ENCODE measurements at regions not wholly inside any gene's neighbourhood (a gene's known extent, or its start where the extent isn't known, plus 50 kb on each side); places are given as distances from the start of the nearest gene placed in this dataset.

DNA sequence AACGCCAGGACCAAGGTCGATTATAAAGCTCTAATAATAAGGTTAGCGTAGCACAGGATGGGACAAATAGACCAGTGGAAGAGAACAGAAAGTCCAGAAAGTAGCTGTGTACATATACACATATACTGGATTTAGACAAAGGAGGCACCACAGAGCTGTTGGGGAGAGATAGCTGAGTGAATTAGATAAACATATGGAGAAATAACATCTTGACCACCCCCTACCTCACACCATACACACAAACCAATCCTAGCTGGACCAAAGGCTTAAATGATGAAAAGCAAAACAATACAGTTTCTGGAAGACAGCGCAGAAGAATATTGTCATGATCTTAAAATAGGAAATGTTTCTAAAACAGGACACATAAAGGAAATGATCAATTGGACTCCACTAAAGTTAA, 112.9 kb downstream of the PXDC1 start:
- Histone ChIP-seq H3K36me3 (ENCODE audit: control insufficient read depth, insufficient read depth, low read length) (no peaks in the 10 kb centered on the region), H3K9me3 (ENCODE audit: control insufficient read depth, low read length) (no peaks in the 10 kb centered on the region), H3K27ac (no peak overlapping the region), H3K4me1 (no peaks in the 10 kb centered on the region), H3K4me2 (ENCODE audit: low read length) (no peak overlapping the region), H3K9ac (no peak overlapping the region), H3K4me3 (ENCODE audit: low read depth, low read length) (no peak overlapping the region), H3K27me3 (ENCODE audit: control insufficient read depth, insufficient read depth, low read length) (no peaks in the 10 kb centered on the region), H3K79me2 (no peaks in the 10 kb centered on the region), H2AFZ (no peak overlapping the region)
- TF ChIP-seq, protein P1, sequence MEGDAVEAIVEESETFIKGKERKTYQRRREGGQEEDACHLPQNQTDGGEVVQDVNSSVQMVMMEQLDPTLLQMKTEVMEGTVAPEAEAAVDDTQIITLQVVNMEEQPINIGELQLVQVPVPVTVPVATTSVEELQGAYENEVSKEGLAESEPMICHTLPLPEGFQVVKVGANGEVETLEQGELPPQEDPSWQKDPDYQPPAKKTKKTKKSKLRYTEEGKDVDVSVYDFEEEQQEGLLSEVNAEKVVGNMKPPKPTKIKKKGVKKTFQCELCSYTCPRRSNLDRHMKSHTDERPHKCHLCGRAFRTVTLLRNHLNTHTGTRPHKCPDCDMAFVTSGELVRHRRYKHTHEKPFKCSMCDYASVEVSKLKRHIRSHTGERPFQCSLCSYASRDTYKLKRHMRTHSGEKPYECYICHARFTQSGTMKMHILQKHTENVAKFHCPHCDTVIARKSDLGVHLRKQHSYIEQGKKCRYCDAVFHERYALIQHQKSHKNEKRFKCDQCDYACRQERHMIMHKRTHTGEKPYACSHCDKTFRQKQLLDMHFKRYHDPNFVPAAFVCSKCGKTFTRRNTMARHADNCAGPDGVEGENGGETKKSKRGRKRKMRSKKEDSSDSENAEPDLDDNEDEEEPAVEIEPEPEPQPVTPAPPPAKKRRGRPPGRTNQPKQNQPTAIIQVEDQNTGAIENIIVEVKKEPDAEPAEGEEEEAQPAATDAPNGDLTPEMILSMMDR (IDR thresholded peaks at IDR 0.05), result no peak

DNA sequence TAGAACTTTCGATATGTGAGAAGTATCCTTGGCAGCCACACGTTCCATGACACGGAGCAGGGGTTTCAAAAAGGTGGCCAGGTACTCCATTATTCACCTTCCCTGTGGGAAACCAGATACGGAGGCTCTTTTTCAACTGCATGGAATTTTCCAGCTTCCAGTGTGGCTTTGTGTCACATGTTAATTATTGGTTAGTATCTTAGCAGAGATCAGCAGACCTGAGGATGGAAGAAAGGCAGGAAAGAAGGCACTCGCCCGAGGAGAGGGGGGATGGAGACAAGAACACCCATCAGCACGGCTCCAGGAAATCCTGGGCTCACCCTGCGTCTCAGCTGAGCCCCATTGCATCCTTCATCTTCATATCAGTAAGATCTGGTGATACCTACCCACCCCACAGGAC, 115.5 kb downstream of the PXDC1 start:
- no peak overlapping the region for H3K4me3 ChIP-seq (ENCODE audit: low read depth, low read length)
- no peak overlapping the region for H3K27ac ChIP-seq
- TF ChIP-seq, protein P1 (IDR thresholded peaks at IDR 0.05), result no peak
- H3K36me3 ChIP-seq (ENCODE audit: control insufficient read depth, insufficient read depth, low read length), result no peaks in the 10 kb centered on the region
- no peaks in the 10 kb centered on the region for H3K27me3 ChIP-seq (ENCODE audit: control insufficient read depth, insufficient read depth, low read length)
- H2AFZ ChIP-seq, result no peak overlapping the region
- no peaks in the 10 kb centered on the region for H3K4me1 ChIP-seq
- no peak overlapping the region for H3K4me2 ChIP-seq (ENCODE audit: low read length)
- no peaks in the 10 kb centered on the region for H3K79me2 ChIP-seq
- H3K9ac ChIP-seq, result no peak overlapping the region
- no peaks in the 10 kb centered on the region for H3K9me3 ChIP-seq (ENCODE audit: control insufficient read depth, low read length)

DNA sequence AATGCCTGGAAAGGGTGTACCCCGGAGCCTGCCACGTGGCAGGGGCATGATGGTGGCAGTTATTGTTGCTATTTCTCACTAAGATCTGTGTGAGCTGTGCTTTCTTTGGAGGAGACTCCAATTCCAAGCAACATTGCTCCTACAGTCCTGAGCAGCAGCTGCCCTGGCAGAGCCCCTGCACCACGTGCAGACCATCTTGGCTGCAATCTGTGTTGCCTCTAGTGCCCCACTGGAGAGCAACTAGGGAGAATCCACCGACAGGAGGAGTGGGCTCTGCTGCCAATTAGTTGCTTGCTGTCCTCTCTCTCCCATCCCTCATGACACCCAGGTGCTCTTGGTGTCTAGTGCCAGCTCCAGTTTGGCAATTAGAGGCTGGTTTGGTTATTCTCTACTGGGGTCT, 116.0 kb downstream of the PXDC1 start:
- H3K27ac ChIP-seq, result no peak overlapping the region
- no peak overlapping the region for H3K4me2 ChIP-seq (ENCODE audit: low read length)
- no peak overlapping the region for H2AFZ ChIP-seq
- H3K36me3 ChIP-seq (ENCODE audit: control insufficient read depth, insufficient read depth, low read length), result no peaks in the 10 kb centered on the region
- no peak overlapping the region for H3K4me3 ChIP-seq (ENCODE audit: low read depth, low read length)
- no peaks in the 10 kb centered on the region for H3K79me2 ChIP-seq
- no peaks in the 10 kb centered on the region for H3K9me3 ChIP-seq (ENCODE audit: control insufficient read depth, low read length)
- no peaks in the 10 kb centered on the region for H3K4me1 ChIP-seq
- no peak overlapping the region for H3K9ac ChIP-seq
- no peaks in the 10 kb centered on the region for H3K27me3 ChIP-seq (ENCODE audit: control insufficient read depth, insufficient read depth, low read length)
- TF ChIP-seq, protein P1 (IDR thresholded peaks at IDR 0.05), result no peak

DNA sequence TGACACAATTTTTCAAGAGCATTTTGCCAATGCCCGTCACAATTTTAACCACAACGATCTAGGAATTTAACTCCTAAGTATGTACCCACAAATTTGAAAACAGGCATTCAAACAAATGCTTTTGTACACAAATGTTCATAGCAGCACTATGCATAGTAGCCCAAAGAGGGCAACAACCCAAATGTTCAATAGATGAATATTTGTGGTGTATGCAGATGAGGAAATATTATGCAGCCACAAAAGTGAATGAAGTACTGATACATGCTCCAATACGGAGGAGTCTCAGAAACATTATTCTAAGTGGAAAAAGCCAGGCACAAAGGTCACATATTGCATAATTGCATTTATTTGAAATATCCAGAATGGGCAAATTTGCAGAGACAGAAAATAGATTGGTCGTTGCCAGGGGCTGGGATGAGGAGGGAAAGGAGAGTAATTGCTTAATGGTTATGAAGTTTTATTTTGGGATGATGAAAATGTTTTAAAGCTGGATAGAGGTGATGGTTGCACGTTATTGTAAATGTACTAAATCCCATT, 117.2 kb downstream of the PXDC1 start:
- Histone ChIP-seq H3K9me3 (ENCODE audit: control insufficient read depth, low read length) (no peaks in the 10 kb centered on the region), H3K9ac (no peak overlapping the region), H3K27me3 (ENCODE audit: control insufficient read depth, insufficient read depth, low read length) (no peaks in the 10 kb centered on the region), H3K27ac (no peak overlapping the region), H3K4me2 (ENCODE audit: low read length) (no peak overlapping the region), H3K79me2 (no peaks in the 10 kb centered on the region), H3K36me3 (ENCODE audit: control insufficient read depth, insufficient read depth, low read length) (no peaks in the 10 kb centered on the region), H3K4me1 (no peaks in the 10 kb centered on the region), H3K4me3 (ENCODE audit: low read depth, low read length) (no peak overlapping the region), H2AFZ (no peak overlapping the region)
- TF ChIP-seq, protein P1 (IDR thresholded peaks at IDR 0.05), result no peak

DNA sequence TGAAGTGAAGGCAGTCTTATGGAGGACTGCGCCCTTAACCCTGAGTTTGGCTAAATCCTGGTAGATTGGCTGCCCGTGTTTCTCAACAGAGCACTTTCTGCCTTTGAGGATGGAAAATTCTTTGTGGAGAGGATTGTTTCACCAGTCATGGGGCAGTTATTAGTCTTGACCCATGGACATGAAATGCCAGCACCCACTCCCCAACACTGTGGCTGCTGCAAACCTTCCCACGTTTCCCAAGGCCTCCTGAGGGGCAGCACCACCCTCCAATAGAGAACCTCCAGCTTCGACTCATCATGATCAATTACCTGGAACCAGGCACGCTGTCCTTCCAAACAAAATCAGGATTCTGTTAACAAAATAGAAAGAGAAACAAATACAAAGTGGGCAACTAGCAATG, 117.8 kb downstream of the PXDC1 start:
- Histone ChIP-seq H2AFZ (no peak overlapping the region), H3K4me3 (ENCODE audit: low read depth, low read length) (no peak overlapping the region), H3K27ac (no peak overlapping the region), H3K4me1 (no peaks in the 10 kb centered on the region), H3K79me2 (no peaks in the 10 kb centered on the region), H3K36me3 (ENCODE audit: control insufficient read depth, insufficient read depth, low read length) (no peaks in the 10 kb centered on the region), H3K27me3 (ENCODE audit: control insufficient read depth, insufficient read depth, low read length) (no peaks in the 10 kb centered on the region), H3K4me2 (ENCODE audit: low read length) (no peak overlapping the region), H3K9ac (no peak overlapping the region), H3K9me3 (ENCODE audit: control insufficient read depth, low read length) (no peaks in the 10 kb centered on the region)
- TF ChIP-seq, protein P1 (IDR thresholded peaks at IDR 0.05), result no peak

Data from parathyroid adenoma (tissue), 2 donors.